HCT116 (cell line): ENCODE measurements at regions not wholly inside any gene's neighbourhood (a gene's known extent, or its start where the extent isn't known, plus 50 kb on each side); places are given as distances from the start of the nearest gene placed in this dataset.

ENCODE experiments used
- ATAC-seq: fragments of 200-7000 bp; cut with Tn5 transposase; 2 replicates; pipeline ENCODE4 v1.9.1; 2020; ENCODE audit warnings: mild to moderate bottlenecking, moderate library complexity
- BruUV-seq: library from RNA; stranded (reverse); fragments of 400-500 nt; replicated peaks from 2 replicates; lab custom pipeline; 2021; lab: Mats Ljungman, UMichigan
- CTCF ChIA-PET: fragments of 300-600 bp; sonication (Branson Sonifier 250); formaldehyde crosslinking; loops from one replicate; lab custom pipeline; 2021; ENCODE audit warnings: antibody characterized with exemption; lab: Charles Lee
- POLR2A ChIA-PET: fragments of 300-600, 350-600 bp; sonication (Branson Sonifier 250); formaldehyde crosslinking; loops from one replicate; lab custom pipeline; 2021; ENCODE audit warnings: antibody characterized with exemption; lab: Charles Lee
- RAD21 ChIA-PET, 2 experiments: fragments of 300-600 bp; sonication (Branson Sonifier 250); formaldehyde crosslinking; loops; one replicate each; lab custom pipeline; 2023; ENCODE audit warnings: low total read pairs in 2 of 2; ENCODE audit not compliant: uncharacterized antibody in 2 of 2, unreplicated experiment in 2 of 2, low non-redundant PET in 1 of 2; lab: Charles Lee
- DNase-seq: peaks from one replicate; pipeline ENCODE4 v3.0.0-alpha.2; 2010; ENCODE audit warnings: low read depth, low spot score
- H2AFZ ChIP-seq: fragments of 200-600 bp; shearing (Covaris generic), sonication (generic); 2 replicates; pipeline ENCODE4 v1.6.1; 2017; ENCODE audit warnings: low read depth, mixed run types, mixed read lengths, antibody characterized with exemption, low read length; ENCODE audit not compliant: poor library complexity, severe bottlenecking
- H3K27ac ChIP-seq: 2 replicates; pipeline ENCODE4 v1.5.1; 2012; ENCODE audit warnings: low read depth, low read length
- H3K27me3 ChIP-seq: fragments of 200-600 bp; sonication (generic); 2 replicates; pipeline ENCODE4 v1.6.1; 2016; ENCODE audit warnings: mixed run types, low read length, mixed read lengths; ENCODE audit not compliant: insufficient read depth
- H3K36me3 ChIP-seq, 2 experiments: fragments of 200-500 bp in 1 of 2; fragments of 200-600 bp in 1 of 2; sonication (Bioruptor generic) in 1 of 2; sonication (generic) in 1 of 2; 2 replicates each; pipeline versions ENCODE4 v1.5.1 to v1.6.1; 2014 to 2016; ENCODE audit warnings: low read length in 2 of 2, inconsistent platforms in 1 of 2, mixed read lengths in 1 of 2, mixed run types in 1 of 2; ENCODE audit not compliant: insufficient read depth in 2 of 2, control insufficient read depth in 1 of 2
- H3K4me1 ChIP-seq, 2 experiments: fragments of 200-600 bp in 1 of 2; sonication (generic) in 1 of 2; 2 replicates each; pipeline versions ENCODE4 v1.5.1 to v1.6.1; 2012 to 2017; ENCODE audit warnings: low read length in 2 of 2, inconsistent platforms in 1 of 2, mild to moderate bottlenecking in 1 of 2, mixed read lengths in 1 of 2, mixed run types in 1 of 2, moderate library complexity in 1 of 2; ENCODE audit not compliant: insufficient read depth in 2 of 2, control insufficient read depth in 1 of 2
- H3K4me2 ChIP-seq: fragments of 200-600 bp; sonication (generic); 2 replicates; pipeline ENCODE4 v1.6.1; 2017; ENCODE audit warnings: mixed run types, low read length, mixed read lengths
- H3K4me3 ChIP-seq, 2 experiments: fragments of 200-600 bp in 1 of 2; sonication (generic) in 1 of 2; replicated peaks in 1 of 2; 2 replicates each; pipeline ENCODE4 v1.5.1; 2011 to 2016; ENCODE audit warnings: low read length in 2 of 2, control low read depth in 1 of 2, low read depth in 1 of 2, mild to moderate bottlenecking in 1 of 2, mixed read lengths in 1 of 2, mixed run types in 1 of 2
- H3K79me2 ChIP-seq: fragments of 200-600 bp; sonication (generic); 2 replicates; pipeline ENCODE4 v1.6.1; 2017; ENCODE audit warnings: mild to moderate bottlenecking, mixed run types, low read length, moderate library complexity, mixed read lengths; ENCODE audit not compliant: insufficient read depth
- H3K9ac ChIP-seq: fragments of 200-600 bp; sonication (generic); 2 replicates; pipeline ENCODE4 v1.6.1; 2016; ENCODE audit warnings: low read length, mixed read lengths
- H3K9me2 ChIP-seq: fragments of 200-600 bp; sonication (generic), shearing (Covaris generic); 2 replicates; pipeline ENCODE4 v1.6.1; 2017; ENCODE audit warnings: mixed run types, mild to moderate bottlenecking, moderate library complexity; ENCODE audit not compliant: insufficient read depth
- H3K9me3 ChIP-seq, 2 experiments: fragments of 200-500 bp in 1 of 2; fragments of 200-600 bp in 1 of 2; sonication (Bioruptor generic) in 1 of 2; sonication (generic) in 1 of 2; 2 replicates each; pipeline ENCODE4 v1.6.1; 2014 to 2017; ENCODE audit warnings: low read length in 2 of 2, mixed read lengths in 2 of 2, inconsistent platforms in 1 of 2, low read depth in 1 of 2, mild to moderate bottlenecking in 1 of 2, mixed run types in 1 of 2, moderate library complexity in 1 of 2; ENCODE audit not compliant: control insufficient read depth in 1 of 2, insufficient read depth in 1 of 2
- H4K20me1 ChIP-seq: fragments of 200-600 bp; sonication (generic), shearing (Covaris generic); 2 replicates; pipeline ENCODE4 v1.6.1; 2017; ENCODE audit warnings: mixed run types, mild to moderate bottlenecking, moderate library complexity; ENCODE audit not compliant: insufficient read depth
- CBX3 ChIP-seq: IDR thresholded peaks from 2 replicates; pipeline ENCODE4 v1.6.1; 2012; ENCODE audit warnings: low read depth
- EGR1 ChIP-seq: IDR thresholded peaks from 2 replicates; pipeline ENCODE4 v1.6.1; 2012; ENCODE audit warnings: low read depth
- EZH2 ChIP-seq: fragments of 200-600 bp; sonication (generic); IDR thresholded peaks from 2 replicates; pipeline ENCODE4 v1.6.1; 2017; ENCODE audit warnings: antibody characterized with exemption, mixed run types
- EZH2phosphoT487 ChIP-seq: fragments of 200-600 bp; IDR thresholded peaks from 2 replicates; pipeline ENCODE4 v1.6.1; 2018; ENCODE audit warnings: antibody characterized with exemption, borderline replicate concordance
- JUND ChIP-seq: IDR thresholded peaks from 2 replicates; pipeline ENCODE4 v1.6.1; 2012
- POLR2A ChIP-seq: IDR thresholded peaks from 2 replicates; pipeline ENCODE4 v1.7.0; 2011; ENCODE audit warnings: borderline replicate concordance; ENCODE audit not compliant: insufficient read depth, insufficient read length; ENCODE audit errors: extremely low read depth
- POLR2AphosphoS5 ChIP-seq: IDR thresholded peaks from 2 replicates; pipeline ENCODE4 v1.6.1; 2011; ENCODE audit warnings: mild to moderate bottlenecking, low read depth, low read length, moderate library complexity
- RAD21 ChIP-seq: IDR thresholded peaks from 2 replicates; pipeline ENCODE4 v1.6.1; 2012; ENCODE audit warnings: low read depth, mild to moderate bottlenecking
- SIN3A ChIP-seq: IDR thresholded peaks from 2 replicates; pipeline ENCODE4 v1.6.1; 2012; ENCODE audit warnings: low read depth
- SP1 ChIP-seq: IDR thresholded peaks from 2 replicates; pipeline ENCODE4 v1.6.1; 2012; ENCODE audit warnings: low read depth
- SRF ChIP-seq: IDR thresholded peaks from 2 replicates; pipeline ENCODE4 v1.6.1; 2012; ENCODE audit warnings: low read depth
- TCF7L2 ChIP-seq: IDR thresholded peaks from 2 replicates; pipeline ENCODE4 v1.7.0; 2011; ENCODE audit warnings: borderline replicate concordance, inconsistent platforms; ENCODE audit not compliant: insufficient read depth, insufficient read length; ENCODE audit errors: extremely low read depth
- intact Hi-C: fragments of 100-400 bp; cut with micrococcal nuclease; formaldehyde crosslinking; loops from 2 replicates; pipeline ENCODE4 v1.10.0; 2022
- TF ChIP-seq, protein P1 (sequence below): IDR thresholded peaks from 2 replicates; pipeline ENCODE4 v1.6.1; 2012
- TF ChIP-seq, protein P2 (sequence below): IDR thresholded peaks from 2 replicates; pipeline ENCODE4 v1.6.1; 2012

DNA sequence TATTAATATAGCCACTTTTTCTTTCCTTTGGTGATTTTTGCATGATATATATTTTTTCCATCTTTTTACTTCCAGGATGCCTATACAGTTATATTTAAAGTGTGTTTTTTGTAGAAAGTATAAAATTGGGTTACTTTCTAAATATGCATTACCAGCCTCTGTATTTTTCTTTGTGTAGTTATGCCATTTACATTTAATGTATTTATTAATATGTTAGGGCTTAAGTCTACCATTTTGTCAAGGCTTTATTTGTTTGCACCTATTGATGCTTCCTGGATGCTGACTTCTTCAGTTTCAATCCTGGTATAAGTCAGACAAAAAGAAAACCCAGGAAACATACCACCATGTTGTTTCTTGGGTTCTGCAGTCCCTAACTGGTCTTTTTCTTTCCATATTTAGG lies 911.1 kb upstream of the GOT2 start:
- Histone ChIP-seq H3K4me2 (no peak overlapping the region), H3K27me3 (no peaks in the 10 kb centered on the region), H3K4me1 (no peaks in the 10 kb centered on the region), H4K20me1 (no peaks in the 10 kb centered on the region), H3K9me2 (no peaks in the 10 kb centered on the region), H3K79me2 (no peaks in the 10 kb centered on the region), H3K27ac (no peak overlapping the region), H3K4me3 (no peak overlapping the region), H3K36me3 (no peaks in the 10 kb centered on the region), H3K9me3 (peaks cover 7 to 19% of the 10 kb centered on the region in 2 experiments; a peak in 3 of 4 replicates), H3K9ac (no peak overlapping the region), H2AFZ (no peak overlapping the region)
- ChIA-PET RAD21 (no interaction called here), CTCF (no interaction called here), POLR2A (no interaction called here)
- TF ChIP-seq EGR1: no peak
- no peak for TF ChIP-seq SRF
- no peak for TF ChIP-seq JUND
- no peak for TF ChIP-seq RAD21
- TF ChIP-seq, protein P1, sequence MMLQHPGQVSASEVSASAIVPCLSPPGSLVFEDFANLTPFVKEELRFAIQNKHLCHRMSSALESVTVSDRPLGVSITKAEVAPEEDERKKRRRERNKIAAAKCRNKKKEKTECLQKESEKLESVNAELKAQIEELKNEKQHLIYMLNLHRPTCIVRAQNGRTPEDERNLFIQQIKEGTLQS: no peak
- no peak for TF ChIP-seq TCF7L2
- no TSS peak for BruUV-seq
- intact Hi-C loops: no loop called here
- no peak for ATAC-seq
- no peak for DNase-seq

DNA sequence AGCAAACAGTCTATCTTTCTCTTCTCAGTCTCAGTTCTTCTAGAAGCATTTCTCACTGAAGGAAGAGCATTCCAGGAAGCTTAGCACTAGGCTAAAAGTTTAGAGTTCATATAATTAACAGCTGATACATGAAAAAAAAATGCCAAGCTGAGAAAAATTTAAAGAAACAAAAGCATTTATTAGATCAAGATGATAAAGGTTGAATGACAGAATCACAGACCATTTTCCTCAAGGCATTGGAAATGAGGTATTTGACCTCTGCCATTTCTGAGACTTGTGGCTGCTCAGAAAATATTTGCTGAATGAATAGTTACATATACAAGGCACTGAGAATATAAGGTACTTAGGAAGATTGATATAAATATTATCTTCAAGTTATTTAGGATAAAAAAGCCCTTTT lies 901.6 kb upstream of the GOT2 start:
- no peak for TF ChIP-seq JUND
- TF ChIP-seq POLR2AphosphoS5: no peak
- TF ChIP-seq EGR1: no peak
- no peak for TF ChIP-seq EZH2phosphoT487
- TF ChIP-seq SRF: no peak
- no peak for TF ChIP-seq SIN3A
- TF ChIP-seq EZH2: no peak
- TF ChIP-seq SP1: no peak
- TF ChIP-seq CBX3: no peak
- TF ChIP-seq, protein P2, sequence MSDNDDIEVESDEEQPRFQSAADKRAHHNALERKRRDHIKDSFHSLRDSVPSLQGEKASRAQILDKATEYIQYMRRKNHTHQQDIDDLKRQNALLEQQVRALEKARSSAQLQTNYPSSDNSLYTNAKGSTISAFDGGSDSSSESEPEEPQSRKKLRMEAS: no peak
- no peak for TF ChIP-seq POLR2A
- TF ChIP-seq, all 23 proteins: peak for 0
- POLR2A ChIA-PET: no interaction called here

More for the DNA sequence above, 901.6 kb upstream of the GOT2 start:
- H4K20me1 ChIP-seq: no peaks in the 10 kb centered on the region
- no peak overlapping the region for H2AFZ ChIP-seq
- no peaks in the 10 kb centered on the region for H3K4me1 ChIP-seq
- H3K9ac ChIP-seq: no peak overlapping the region
- H3K9me2 ChIP-seq: no peaks in the 10 kb centered on the region
- no peaks in the 10 kb centered on the region for H3K27me3 ChIP-seq
- ATAC-seq (no peak), DNase-seq (no peak)
- H3K27ac ChIP-seq: no peak overlapping the region
- no peak overlapping the region for H3K4me3 ChIP-seq
- ChIA-PET CTCF (no interaction called here), RAD21 (no interaction called here)
- BruUV-seq: no TSS peak
- H3K9me3 ChIP-seq: peaks cover 3 to 23% of the 10 kb centered on the region in 2 experiments; a peak in 2 of 4 replicates
- H3K36me3 ChIP-seq: no peaks in the 10 kb centered on the region
- H3K4me2 ChIP-seq: no peak overlapping the region
- intact Hi-C loops: no loop called here
- H3K79me2 ChIP-seq: no peaks in the 10 kb centered on the region
